ENCODE measurements at regions not wholly inside any gene's neighbourhood (a gene's known extent, or its start where the extent isn't known, plus 50 kb on each side); places are given as distances from the start of the nearest gene placed in this dataset.

DNA sequence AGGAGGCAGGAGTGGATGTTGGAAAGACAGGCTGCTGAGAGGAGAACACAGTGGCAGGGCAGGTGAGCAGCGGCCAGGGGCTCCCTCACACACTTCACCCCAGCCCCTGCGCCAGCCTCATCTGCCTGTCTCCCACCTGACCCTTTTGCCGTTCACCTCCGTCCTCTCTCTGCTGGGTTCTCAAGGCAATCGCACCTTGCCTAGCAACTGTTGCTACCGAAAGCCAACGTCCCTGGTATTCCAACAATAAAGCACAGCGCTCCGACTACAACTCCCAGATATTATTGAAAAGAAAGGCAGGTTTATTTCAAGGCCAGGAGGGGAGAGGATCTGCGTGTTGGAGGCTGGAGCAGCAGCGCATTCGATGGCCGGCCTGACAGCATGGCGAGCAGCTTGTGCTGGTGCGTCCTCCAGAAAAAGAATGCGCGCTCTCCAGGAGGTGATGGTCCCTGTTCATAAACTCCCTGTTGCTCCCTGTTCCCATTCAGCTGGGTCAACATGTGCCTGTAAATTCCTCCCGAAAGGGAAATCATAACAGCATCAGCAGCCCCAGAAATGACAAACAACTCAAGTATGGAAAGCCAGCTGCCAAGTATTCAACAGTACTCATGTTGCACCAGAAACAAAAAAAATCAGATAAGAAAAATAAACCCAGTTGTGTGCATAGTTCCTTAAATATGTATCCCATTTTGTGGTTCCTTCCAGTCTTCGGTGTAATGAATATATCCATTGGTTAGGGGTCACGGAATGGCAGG is 153.0 kb upstream of the DIO3 start:
- no peak overlapping the region for H3K4me3 ChIP-seq (ENCODE audit: low read length)
- Mint-ChIP-seq H3K4me3 (no peak overlapping the region), H3K36me3 (no peaks in the 10 kb centered on the region), H3K27ac (no peak overlapping the region), H3K27me3 (ENCODE audit: low read depth in 2 of 2) (peaks cover 30 to 71% of the 10 kb centered on the region in 2 donors), H3K9me3 (no peaks in the 10 kb centered on the region), H3K4me1 (no peaks in the 10 kb centered on the region)
- H3K4me1 ChIP-seq (ENCODE audit: control insufficient read depth, insufficient read depth, low read length), result no peaks in the 10 kb centered on the region
- H3K27me3 ChIP-seq (ENCODE audit: control insufficient read depth, insufficient read depth, low read length), result peaks cover 2% of the 10 kb centered on the region
- TF ChIP-seq, protein P1, sequence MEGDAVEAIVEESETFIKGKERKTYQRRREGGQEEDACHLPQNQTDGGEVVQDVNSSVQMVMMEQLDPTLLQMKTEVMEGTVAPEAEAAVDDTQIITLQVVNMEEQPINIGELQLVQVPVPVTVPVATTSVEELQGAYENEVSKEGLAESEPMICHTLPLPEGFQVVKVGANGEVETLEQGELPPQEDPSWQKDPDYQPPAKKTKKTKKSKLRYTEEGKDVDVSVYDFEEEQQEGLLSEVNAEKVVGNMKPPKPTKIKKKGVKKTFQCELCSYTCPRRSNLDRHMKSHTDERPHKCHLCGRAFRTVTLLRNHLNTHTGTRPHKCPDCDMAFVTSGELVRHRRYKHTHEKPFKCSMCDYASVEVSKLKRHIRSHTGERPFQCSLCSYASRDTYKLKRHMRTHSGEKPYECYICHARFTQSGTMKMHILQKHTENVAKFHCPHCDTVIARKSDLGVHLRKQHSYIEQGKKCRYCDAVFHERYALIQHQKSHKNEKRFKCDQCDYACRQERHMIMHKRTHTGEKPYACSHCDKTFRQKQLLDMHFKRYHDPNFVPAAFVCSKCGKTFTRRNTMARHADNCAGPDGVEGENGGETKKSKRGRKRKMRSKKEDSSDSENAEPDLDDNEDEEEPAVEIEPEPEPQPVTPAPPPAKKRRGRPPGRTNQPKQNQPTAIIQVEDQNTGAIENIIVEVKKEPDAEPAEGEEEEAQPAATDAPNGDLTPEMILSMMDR (IDR thresholded peaks at IDR 0.05), result no peak
- DNase-seq, result no peak
- intact Hi-C loops (cut with micrococcal nuclease), result no loop called here
- no peaks in the 10 kb centered on the region for H3K36me3 ChIP-seq (ENCODE audit: control insufficient read depth, insufficient read depth, low read length)
- no peak for ATAC-seq
- H3K9me3 ChIP-seq (ENCODE audit: control insufficient read depth, insufficient read depth, low read length), result no peaks in the 10 kb centered on the region
- no peak overlapping the region for H3K27ac ChIP-seq (ENCODE audit: low read length)
- 93% methylated on average over 20 of the region's 20 CpGs for WGBS (ENCODE audit: insufficient coverage)

DNA sequence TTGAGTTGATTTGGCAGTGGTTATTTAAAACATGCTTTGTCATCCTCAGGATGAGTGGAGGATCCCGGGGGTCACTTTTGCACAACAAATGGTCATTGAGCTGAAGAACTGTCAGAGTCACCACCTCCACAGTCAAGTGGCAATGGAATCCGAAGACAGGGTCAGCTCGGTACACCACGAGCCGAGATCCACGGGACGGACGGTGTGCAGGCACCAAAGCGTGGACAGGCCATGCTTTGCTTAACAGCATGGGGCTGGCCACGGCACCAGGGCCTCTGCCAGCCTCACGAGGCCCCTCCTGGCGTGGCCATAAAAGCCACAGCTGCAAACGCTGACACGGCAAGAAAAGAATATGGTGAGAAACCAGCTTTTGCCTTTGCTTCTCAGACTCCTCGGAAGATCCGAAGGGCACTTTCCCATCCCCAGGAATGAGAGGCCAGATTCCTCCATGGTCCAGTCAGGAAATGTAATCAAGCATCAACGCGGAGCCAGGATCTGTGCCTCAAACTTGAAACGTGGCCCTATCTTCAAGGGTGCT is 152.2 kb upstream of the DIO3 start:
- 88% methylated on average over 19 of the region's 19 CpGs for WGBS (ENCODE audit: insufficient coverage)
- TF ChIP-seq, protein P1 (IDR thresholded peaks at IDR 0.05), result no peak
- intact Hi-C loops (cut with micrococcal nuclease), result no loop called here
- H3K36me3 ChIP-seq (ENCODE audit: control insufficient read depth, insufficient read depth, low read length), result no peaks in the 10 kb centered on the region
- H3K27ac Mint-ChIP-seq, result no peak overlapping the region
- H3K4me1 ChIP-seq (ENCODE audit: control insufficient read depth, insufficient read depth, low read length), result no peaks in the 10 kb centered on the region
- H3K4me3 ChIP-seq (ENCODE audit: low read length), result no peak overlapping the region
- ATAC-seq (no peak), DNase-seq (no peak)
- H3K27ac ChIP-seq (ENCODE audit: low read length), result no peak overlapping the region
- H3K27me3 Mint-ChIP-seq (ENCODE audit: low read depth in 2 of 2), result peaks cover 33 to 66% of the 10 kb centered on the region in 2 donors
- no peaks in the 10 kb centered on the region for H3K4me1 Mint-ChIP-seq
- no peaks in the 10 kb centered on the region for H3K9me3 ChIP-seq (ENCODE audit: control insufficient read depth, insufficient read depth, low read length)
- H3K27me3 ChIP-seq (ENCODE audit: control insufficient read depth, insufficient read depth, low read length), result peaks cover 2% of the 10 kb centered on the region
- no peak overlapping the region for H3K4me3 Mint-ChIP-seq
- no peaks in the 10 kb centered on the region for H3K36me3 Mint-ChIP-seq
- H3K9me3 Mint-ChIP-seq, result no peaks in the 10 kb centered on the region

DNA sequence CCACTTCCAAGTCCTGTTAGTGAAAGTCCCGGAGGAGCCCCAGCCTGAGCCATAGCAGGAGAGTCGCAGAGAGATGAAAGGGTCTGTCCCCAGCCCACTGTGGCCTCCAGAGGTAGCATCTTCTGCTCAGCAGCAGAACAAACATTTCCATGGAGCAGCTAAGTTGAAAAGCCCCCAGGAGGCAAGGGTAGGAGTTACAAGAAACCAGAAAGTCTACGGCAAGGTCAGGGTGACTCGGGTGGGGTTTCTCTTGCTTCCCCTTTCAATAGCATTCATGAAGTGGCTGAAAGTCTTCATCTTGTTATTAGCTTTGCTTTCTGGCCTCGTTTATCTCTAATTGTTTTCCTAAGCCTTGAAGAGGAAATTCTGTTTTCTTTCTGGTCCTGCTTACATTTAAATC is 151.2 kb upstream of the DIO3 start:
- no peak overlapping the region for H3K27ac ChIP-seq (ENCODE audit: low read length)
- TF ChIP-seq, protein P1 (IDR thresholded peaks at IDR 0.05), result no peak
- Mint-ChIP-seq H3K27ac (no peak overlapping the region), H3K4me1 (no peaks in the 10 kb centered on the region), H3K9me3 (no peaks in the 10 kb centered on the region), H3K4me3 (no peak overlapping the region), H3K27me3 (ENCODE audit: low read depth in 2 of 2) (peaks cover 37 to 74% of the 10 kb centered on the region in 2 donors), H3K36me3 (no peaks in the 10 kb centered on the region)
- DNase-seq (no peak), ATAC-seq (no peak)
- H3K4me3 ChIP-seq (ENCODE audit: low read length), result no peak overlapping the region
- intact Hi-C loops (cut with micrococcal nuclease), result no loop called here
- peaks cover 2% of the 10 kb centered on the region for H3K27me3 ChIP-seq (ENCODE audit: control insufficient read depth, insufficient read depth, low read length)
- no peaks in the 10 kb centered on the region for H3K36me3 ChIP-seq (ENCODE audit: control insufficient read depth, insufficient read depth, low read length)
- WGBS (ENCODE audit: insufficient coverage), result 32% methylated on average over 5 of the region's 5 CpGs
- H3K9me3 ChIP-seq (ENCODE audit: control insufficient read depth, insufficient read depth, low read length), result no peaks in the 10 kb centered on the region
- no peaks in the 10 kb centered on the region for H3K4me1 ChIP-seq (ENCODE audit: control insufficient read depth, insufficient read depth, low read length)

DNA sequence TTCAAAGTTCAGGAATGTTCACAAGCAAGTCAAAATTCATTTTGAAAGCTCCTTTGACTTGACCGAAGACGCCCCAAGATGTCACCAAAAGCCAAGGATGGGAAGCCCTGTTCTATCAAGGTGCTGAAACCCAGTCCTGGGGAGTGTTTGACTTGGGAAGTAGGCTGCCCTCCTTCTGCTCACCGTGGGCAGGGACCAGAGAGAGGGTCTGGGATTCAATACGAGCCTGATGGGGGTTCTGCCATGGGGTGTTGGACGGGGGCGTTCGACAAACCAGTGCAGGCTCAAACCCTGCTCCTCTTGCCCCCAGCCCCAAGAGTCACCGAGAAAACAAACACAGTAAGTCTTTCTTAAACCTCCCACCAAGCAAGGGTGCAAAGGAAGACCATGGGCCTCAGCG is 150.1 kb upstream of the DIO3 start:
- Histone ChIP-seq H3K4me3 (ENCODE audit: low read length) (no peak overlapping the region), H3K4me1 (ENCODE audit: control insufficient read depth, insufficient read depth, low read length) (no peaks in the 10 kb centered on the region), H3K27me3 (ENCODE audit: control insufficient read depth, insufficient read depth, low read length) (peaks cover 4% of the 10 kb centered on the region), H3K36me3 (ENCODE audit: control insufficient read depth, insufficient read depth, low read length) (no peaks in the 10 kb centered on the region), H3K27ac (ENCODE audit: low read length) (no peak overlapping the region), H3K9me3 (ENCODE audit: control insufficient read depth, insufficient read depth, low read length) (no peaks in the 10 kb centered on the region)
- Mint-ChIP-seq H3K36me3 (no peaks in the 10 kb centered on the region), H3K27me3 (ENCODE audit: low read depth in 2 of 2) (peaks cover 41 to 68% of the 10 kb centered on the region in 2 donors), H3K4me1 (no peaks in the 10 kb centered on the region), H3K4me3 (no peak overlapping the region), H3K27ac (no peak overlapping the region), H3K9me3 (no peaks in the 10 kb centered on the region)
- no peak for DNase-seq
- no peak for ATAC-seq
- WGBS (ENCODE audit: insufficient coverage), result 90% methylated on average over 9 of the region's 9 CpGs
- TF ChIP-seq, protein P1 (IDR thresholded peaks at IDR 0.05), result no peak
- intact Hi-C loops (cut with micrococcal nuclease), result no loop called here
